AG10803 (cell line): ENCODE measurements at regions not wholly inside any gene's neighbourhood (a gene's known extent, or its start where the extent isn't known, plus 50 kb on each side); places are given as distances from the start of the nearest gene placed in this dataset.
A peak's percentile ranks its signal among the peaks of the same experiment; 100 is the strongest.

Experiments
- DNase-seq: peaks from one replicate; pipeline ENCODE4 v3.0.0; 2010; ENCODE audit warnings: low read depth
- H3K4me3 ChIP-seq: 2 replicates; pipeline ENCODE4 v1.5.1; 2011; ENCODE audit warnings: mild to moderate bottlenecking, low read length, control low read depth
- TF ChIP-seq, protein P1 (sequence below): conservative IDR thresholded peaks from 2 replicates; pipeline ENCODE4 v1.5.1; 2011; ENCODE audit warnings: mild to moderate bottlenecking, low read length, control low read depth, inconsistent platforms

DNA sequence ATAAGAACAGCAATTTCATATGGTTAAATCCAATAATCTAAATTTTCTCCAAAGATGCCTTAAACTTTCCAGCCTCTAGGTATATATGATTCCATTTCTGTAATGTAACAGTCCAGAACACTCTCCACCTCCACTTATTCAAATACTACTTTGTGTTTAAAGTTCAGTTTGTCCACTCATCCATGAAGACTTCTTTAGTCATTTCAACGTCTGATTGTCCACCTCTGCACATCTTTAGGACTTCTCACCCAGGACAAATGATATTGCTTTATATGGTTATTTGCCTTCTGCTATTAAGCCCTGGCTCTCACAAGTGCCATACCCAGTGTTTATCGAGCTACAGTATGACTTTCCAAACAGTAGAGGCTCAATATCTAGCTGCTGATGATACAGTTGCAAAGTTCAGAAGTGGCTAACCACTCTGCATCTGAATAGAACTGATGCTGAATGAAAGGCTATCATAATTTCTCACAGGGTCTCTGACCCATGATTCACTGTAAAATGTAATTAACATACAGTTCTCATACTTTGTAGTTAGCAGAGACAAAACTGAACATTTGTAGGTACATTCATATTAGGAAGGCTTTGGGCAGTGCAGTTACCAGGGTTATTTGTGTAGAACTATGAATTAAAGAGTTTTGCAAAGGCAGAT, 93.7 kb upstream of the MBNL1 start:
- no peak overlapping the region for H3K4me3 ChIP-seq
- TF ChIP-seq, protein P1, sequence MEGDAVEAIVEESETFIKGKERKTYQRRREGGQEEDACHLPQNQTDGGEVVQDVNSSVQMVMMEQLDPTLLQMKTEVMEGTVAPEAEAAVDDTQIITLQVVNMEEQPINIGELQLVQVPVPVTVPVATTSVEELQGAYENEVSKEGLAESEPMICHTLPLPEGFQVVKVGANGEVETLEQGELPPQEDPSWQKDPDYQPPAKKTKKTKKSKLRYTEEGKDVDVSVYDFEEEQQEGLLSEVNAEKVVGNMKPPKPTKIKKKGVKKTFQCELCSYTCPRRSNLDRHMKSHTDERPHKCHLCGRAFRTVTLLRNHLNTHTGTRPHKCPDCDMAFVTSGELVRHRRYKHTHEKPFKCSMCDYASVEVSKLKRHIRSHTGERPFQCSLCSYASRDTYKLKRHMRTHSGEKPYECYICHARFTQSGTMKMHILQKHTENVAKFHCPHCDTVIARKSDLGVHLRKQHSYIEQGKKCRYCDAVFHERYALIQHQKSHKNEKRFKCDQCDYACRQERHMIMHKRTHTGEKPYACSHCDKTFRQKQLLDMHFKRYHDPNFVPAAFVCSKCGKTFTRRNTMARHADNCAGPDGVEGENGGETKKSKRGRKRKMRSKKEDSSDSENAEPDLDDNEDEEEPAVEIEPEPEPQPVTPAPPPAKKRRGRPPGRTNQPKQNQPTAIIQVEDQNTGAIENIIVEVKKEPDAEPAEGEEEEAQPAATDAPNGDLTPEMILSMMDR: no peak
- DNase-seq: no peak

DNA sequence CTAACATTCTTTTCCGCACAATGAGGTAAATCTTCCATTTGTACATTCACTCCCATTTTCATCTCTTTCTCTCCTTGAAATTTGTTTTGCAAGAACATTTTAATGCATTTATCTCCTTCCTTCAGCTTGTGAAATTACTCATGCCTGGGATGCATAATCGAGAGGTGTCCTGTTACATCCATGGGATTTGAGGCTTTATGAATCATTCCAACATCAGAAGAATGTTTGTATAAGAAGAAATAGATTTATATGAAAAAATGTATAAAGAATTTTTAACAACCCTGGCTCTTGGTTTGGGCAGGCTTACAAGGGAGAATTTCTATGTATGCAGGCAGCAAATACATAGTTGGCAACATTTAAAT, 93.2 kb upstream of the MBNL1 start:
- TF ChIP-seq, protein P1: no peak
- no peak overlapping the region for H3K4me3 ChIP-seq
- peak; percentile 86 for DNase-seq

DNA sequence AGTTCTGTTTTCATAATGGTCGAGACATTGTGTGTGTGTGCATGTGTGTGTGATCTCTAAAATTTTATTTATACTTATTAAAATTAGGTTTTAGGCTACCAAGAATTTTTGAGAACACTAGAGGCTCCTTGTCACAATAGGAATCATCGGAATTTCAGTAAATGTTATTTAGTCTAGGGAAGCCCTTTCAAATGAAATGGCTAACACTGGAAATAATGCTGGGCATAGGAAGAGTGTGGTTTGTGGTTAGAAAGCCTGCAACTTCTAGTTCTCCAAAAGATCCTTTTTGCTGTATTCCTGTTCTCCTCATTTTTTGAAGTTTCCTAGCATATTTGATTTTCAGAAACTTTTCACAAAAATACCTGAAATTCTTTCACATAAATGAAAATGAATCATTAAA, 92.5 kb upstream of the MBNL1 start:
- peak; percentile 76 for DNase-seq
- TF ChIP-seq, protein P1: no peak
- no peak overlapping the region for H3K4me3 ChIP-seq

DNA sequence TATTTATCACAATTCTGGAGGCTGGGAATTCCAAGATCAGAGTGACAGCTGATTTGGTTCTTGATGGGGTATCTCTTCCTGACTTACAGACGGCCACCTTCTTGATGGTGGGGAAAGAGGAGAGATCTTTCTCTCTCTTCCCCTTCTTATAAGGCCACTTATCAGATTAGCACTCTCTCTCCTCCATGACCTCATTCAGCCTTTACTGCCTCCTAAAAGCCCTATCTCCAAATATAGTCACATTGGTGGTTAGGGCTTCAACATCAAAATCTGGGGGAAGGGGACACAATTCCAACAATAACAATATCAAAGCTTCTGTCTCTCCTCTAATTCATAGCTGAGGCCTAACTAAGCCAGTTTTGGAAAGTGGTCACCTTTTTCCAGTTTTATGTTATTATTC, 91.7 kb upstream of the MBNL1 start:
- H3K4me3 ChIP-seq: no peak overlapping the region
- no peak for DNase-seq
- TF ChIP-seq, protein P1: no peak

DNA sequence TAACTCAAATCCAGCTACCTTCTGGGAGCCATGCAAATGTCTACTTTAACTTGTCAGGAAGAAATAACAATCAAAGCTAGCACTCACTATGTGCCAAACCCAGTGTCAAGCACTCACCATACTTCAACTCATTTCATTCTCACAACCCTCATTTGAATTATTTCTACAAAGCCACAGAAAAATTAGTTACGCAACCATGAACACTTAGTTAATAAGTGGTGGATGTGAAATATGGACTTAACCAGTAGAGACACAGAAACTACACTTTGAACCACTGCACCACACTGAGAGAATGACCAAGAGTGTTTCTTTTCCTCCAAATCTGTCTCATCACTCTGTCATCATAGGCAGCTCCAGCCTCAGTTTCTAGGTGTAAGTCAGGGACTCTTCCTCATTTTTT, 91.0 kb upstream of the MBNL1 start:
- TF ChIP-seq, protein P1: no peak
- peak; percentile 61 for DNase-seq
- no peak overlapping the region for H3K4me3 ChIP-seq

DNA sequence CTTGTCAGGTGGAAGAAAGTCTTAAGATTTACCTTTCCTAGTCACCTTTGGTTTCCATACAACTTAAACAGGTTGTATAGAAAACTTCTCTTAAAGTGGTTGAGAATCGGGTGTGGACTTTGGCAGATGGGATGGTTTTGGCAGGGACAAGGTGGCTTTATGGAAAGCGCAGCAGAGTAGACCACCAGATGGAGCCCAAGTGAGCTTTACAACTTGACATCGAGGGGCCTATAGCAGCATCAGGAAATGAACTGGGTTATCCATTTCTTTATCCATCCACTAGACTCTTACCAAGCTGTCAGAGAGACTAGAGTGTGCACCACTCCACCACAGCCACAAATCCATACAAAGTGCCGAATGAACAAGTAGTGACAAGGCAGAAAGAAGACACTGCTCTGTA, 85.3 kb upstream of the MBNL1 start:
- no peak overlapping the region for H3K4me3 ChIP-seq
- TF ChIP-seq, protein P1: peak; percentile 14; the same call in 1 of the 2 replicates
- no peak for DNase-seq

DNA sequence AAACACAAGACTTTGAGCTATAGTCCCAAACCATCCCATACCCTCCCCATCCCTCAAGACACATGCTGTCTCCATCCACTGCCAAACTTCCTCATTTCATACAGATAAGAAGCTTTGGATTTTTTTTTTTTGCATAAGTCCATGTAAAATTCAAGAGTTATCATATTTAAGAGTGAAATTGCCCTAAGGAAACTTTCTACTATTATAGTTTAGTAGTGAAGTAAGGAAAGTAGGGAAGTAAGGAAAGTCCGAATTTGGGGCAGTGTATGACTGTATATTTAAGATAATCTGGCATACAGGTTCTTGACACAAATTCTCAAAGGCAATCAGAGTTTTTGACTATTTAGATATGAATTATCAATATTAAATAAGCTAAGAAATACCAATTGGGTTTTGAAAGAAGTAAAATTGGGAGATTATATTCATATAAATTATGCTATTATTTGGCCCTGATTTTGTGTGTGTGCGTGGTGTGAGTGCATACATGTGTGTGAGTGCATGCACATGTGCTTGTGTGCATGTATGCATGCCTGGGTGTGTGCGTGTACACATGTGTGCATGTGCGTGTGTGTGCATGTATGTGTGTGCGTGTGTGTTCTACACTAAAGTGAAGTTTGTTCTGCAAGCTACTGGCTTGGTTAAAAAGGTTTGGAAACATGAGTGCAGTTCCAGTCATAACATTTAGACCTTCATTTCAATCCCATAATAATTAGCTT, 83.6 kb upstream of the MBNL1 start:
- TF ChIP-seq, protein P1: no peak
- no peak overlapping the region for H3K4me3 ChIP-seq
- DNase-seq: no peak
